GM21619 (cell line): ENCODE measurements at regions not wholly inside any gene's neighbourhood (a gene's known extent, or its start where the extent isn't known, plus 50 kb on each side); places are given as distances from the start of the nearest gene placed in this dataset.

Experiments used
- ATAC-seq: cut with Tn5 transposase; IDR thresholded peaks from one replicate; pipeline ENCODE4 v1.9.1; 2021; ENCODE audit not compliant: unreplicated experiment

DNA sequence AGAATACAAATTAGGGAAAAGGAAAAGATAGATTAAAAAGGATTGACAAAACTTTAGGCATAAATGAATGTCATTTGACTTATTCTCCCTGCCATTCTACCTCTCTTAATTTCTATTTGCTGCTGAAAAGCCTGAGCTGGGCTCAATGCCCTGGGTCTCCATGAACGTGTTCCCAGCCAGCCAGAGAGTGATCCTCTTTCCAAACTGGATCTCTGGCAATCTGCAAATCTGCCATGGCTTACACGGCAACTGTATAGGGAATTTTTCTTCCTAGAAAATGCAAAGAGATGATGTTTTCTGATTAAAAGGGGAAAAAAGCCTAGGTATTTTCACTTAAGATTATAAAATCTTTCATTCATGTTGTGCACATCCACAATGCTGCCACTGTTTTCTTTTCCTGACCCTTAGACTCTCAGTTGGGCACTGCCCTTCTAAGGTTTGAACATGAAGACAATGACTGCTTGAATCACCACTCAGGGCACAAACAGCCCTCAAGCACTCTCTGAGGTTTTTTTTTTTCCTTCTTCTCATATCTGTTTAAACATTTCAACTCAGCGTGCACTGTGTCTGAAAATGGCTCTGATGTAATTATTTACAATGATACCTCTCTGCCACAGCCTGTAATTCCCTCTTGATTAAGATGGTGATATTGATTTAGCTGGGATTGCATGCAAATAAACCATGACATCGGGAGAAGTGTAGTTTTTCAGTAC is 60.3 kb downstream of the DACT1 start:
- ATAC-seq = no peak

DNA sequence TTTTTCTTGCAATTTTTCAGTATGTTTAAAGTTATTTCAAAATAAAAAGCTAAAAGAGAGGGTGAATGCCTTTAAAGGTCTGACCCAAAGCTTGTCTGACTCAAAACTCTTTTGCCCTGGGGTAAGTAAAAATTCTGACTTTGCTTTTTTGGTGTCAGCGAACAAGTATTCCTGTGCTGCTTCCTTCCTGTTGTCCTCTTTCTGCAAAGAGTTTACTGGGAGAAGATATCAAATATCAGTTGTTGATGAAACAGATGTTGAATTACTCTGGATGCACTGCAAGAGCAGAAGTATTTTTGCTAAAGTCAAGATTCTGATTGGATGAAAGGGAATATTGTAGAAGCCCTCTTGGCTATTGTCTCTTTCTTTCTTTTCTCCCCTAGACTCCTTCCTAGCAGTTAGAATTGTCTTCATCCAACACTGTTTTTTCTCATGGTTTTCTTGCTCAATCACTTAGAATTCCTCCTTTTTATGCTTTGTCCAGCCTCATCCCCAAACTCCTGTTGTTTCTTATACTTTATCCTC is 62.0 kb downstream of the DACT1 start:
- ATAC-seq = no peak

DNA sequence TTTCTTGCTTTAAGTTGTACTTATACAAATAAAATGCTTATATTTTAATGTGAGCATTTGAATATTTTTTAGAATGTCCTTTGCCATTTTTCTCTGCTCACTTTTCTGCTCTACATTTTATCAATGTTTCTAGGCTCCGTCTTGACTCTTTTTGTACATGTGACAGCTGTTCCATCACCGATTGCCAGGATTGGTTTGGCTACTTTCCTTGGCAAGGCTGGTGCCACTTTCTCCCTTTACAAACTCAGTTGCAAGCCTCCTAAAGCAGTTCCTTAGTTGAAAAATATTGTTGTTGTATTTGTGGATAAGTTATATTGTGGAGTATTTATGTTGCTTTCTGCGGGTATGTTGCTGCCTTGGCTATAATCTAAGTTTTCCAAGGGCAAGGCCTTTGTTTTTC is 63.4 kb downstream of the DACT1 start:
- ATAC-seq = no peak

DNA sequence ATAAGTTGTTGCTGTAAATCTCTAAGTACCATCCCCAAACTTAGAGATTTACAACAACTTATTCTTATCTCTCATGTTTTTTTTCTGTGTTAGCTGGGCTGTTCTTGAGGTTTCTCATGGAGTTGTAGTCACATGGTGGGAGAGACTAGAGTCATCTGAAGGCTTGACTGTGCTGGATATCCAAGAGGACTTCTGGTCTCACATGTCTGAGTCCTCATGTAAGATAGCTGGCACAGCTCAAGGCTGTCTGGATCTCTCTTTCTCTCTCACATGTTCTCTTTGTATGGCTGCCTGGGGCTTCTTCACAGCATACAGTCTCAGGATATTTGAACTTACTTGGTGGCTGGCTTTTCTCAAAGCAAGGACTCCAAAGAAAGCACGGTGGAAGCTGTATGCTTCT is 63.8 kb downstream of the DACT1 start:
- ATAC-seq = no peak

DNA sequence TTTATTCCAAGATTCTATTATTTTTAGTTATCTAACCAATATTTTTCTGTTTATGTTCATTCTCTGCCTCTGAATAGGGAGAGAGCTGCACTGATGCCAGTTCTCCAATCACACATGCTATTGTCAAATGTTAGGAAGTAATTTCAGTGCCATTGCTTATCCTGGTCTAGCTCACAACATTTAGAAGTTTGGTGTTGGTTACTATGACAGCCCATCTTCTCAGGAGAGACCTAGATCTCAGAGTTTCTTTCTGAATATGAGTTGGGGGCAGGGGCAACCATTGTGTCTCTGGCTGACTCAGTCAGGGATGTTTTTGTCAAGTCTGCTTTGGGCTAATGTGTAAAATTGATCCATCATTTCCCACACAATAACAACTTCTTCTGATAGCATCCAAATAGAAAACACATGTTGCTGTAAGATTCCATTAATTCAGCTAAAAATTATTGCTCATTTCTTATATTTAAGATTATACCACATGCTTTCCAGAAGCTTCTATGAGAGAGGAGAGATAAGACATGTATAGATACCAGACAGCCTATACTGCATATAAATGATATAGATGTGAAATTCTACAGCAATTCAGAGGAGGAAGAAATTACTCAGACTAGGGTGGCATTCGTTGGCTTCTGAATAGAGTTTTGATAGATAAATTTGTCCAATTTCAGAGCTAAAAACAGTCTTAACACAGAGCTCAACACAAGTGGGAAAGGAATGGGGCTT is 64.8 kb downstream of the DACT1 start:
- ATAC-seq = no peak

DNA sequence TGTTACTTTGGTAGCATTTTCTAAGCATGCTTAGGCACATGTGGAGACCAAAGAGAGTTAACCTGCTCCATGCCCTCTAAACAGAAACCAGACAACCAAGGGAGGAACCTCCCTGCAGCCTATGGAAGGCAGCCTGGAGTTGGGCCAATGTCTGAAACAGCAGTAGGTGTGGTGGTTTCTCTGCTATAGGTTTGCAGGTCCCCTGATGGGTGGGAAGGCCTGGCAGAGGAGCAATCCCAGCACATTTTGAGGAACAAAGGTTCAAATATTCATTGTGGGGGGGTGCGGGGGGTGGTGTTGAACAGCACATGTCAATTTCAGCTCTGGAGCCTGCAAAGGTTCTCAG is 65.4 kb downstream of the DACT1 start:
- ATAC-seq = no peak

DNA sequence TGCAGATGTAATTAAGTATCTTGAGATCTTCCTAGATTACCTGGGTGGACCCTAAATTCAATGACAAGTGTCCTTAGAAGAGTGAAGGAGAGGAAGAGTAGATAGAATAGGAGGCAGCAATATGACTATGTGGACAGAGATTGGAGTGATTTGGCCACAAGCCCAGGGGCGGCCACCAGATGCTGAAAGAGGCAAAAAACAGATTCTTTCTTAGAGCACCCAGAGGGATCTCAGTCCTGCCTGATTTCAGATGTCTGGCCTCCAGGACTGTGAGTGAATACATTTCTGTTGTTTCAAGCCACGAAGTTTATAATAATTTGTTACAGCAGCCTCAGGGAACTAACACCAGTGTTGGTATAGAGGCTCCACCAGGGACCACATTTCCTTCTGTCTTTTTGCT is 67.3 kb downstream of the DACT1 start:
- ATAC-seq = no peak

DNA sequence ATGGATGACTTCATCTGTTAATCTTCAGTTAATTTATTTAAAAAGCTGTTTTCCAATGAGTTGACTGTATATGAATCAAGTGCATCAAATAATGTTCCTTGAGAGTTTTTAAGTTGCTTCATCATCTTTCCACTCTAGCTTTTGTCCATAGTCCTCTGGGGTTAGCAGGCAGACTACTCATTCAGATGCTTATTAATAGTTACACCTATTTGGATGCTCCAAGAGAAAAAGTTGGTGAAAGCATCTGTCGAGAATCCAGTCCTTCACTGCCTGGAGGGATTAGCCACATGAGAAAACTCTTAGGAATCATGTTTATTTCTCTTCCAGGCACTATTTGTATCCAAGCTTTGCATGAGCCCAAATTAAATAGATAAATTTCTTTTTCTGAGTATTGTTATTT is 70.2 kb downstream of the DACT1 start:
- ATAC-seq = no peak

DNA sequence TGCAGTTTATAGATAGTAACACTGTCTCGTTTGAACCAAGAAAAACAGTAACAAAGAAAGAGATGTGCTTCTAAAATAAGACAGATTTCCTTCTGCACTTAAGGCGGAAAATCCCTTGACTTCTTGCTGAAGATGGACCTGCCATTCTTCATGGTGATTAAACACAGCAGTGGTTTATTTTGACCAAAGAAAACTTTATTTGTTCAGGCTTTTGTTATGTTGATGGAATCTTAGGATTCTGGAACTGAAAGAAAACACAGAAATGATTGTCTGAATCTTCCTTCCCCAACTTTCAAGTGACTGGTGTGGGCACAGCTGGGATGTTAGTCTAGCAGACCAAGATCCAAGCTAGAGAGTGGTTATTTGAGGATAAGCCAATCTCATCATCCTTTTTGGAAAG is 72.2 kb downstream of the DACT1 start:
- ATAC-seq = no peak

DNA sequence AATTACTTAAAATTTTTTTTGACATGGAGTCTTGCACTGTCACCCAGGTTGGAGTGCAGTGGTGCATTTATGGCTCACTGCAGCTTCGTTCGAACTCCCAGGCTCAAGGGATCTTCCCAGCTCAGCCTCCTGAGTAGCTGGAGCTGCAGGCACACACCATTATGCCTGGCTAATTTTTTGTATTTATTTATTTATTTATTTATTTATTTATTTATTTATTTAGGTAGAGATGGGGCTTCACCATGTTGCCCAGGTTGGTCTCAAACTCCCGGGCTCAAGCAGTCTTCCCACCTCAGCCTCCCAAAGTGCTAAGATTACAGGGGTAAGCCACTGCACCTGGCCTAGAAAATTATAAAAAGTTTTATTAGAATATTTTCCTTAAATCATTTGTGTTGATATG is 73.6 kb downstream of the DACT1 start:
- ATAC-seq = no peak

DNA sequence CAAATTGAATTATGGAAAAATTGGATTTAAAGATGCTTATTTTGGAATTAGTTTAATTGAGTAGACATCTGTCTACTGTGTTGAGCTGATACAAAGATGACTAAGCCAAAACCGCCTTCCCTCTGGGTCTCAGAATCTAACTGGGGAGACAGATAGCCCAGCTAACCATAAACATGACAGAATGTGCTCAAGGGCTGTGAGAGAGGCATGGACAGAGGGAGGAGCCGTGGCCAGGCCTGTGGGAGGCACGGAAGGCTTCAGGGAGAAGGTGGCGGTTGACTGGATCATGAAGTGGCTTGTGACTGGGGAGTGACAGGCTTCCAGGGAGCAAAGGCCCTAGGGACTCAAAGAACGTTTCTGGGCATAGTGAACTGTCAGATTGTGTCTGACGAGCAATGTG is 74.6 kb downstream of the DACT1 start:
- no peak for ATAC-seq

DNA sequence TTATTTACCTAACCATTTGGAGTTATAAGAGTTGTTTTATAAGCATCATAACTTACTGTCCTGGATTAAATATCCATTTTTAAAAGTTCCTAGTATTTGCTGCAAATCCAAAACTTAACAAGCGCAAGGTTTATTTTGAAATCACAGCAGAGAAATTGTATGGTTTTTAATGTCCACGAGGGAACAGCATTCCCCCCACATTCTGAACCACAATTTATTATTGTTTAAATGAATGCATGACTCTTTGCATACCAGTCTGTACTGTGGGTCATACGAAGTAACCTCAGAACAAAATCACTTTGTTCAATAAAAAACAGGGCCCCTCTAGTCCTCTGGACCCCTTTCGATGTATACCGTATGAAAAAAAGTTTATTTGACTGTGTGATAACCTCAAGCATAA is 75.9 kb downstream of the DACT1 start:
- no peak for ATAC-seq

DNA sequence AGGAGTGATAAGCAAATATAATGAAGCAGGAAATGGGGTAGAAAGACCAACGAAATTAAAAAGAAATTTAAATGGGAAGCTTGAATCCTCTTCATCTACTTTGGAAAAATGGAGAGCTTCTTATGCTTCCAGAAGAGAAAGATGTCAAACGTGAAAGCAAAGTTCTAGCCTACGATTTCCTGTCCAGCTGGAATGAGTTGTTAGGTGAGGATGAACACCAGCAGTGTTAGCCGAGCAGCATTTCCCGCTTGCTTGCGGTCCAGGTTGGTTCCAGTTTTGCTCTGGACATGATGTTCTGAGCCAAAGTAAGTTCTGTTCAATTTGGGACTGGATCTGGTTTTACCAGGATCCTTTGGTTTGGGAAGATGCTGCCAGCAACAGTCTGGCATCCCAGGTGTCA is 78.9 kb downstream of the DACT1 start:
- no peak for ATAC-seq

DNA sequence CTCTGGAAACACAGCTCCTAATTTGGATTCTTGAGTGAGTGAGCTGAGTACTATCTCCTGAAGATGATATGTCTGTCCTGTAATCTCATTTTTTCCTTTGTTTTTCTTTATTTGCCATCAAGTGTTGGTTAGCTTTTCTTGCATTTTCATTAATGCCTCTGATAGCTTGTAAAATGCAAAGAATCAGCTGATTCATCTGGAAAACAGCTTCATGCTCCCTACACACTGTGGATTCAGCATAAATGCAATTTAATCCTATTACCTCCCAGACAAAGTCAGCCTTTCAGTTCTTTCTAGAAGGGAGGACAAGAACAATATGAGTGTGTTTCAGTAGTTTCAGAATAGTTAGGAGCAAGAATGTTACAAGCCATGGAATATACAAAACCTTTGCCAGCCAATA is 79.4 kb downstream of the DACT1 start:
- ATAC-seq = no peak

DNA sequence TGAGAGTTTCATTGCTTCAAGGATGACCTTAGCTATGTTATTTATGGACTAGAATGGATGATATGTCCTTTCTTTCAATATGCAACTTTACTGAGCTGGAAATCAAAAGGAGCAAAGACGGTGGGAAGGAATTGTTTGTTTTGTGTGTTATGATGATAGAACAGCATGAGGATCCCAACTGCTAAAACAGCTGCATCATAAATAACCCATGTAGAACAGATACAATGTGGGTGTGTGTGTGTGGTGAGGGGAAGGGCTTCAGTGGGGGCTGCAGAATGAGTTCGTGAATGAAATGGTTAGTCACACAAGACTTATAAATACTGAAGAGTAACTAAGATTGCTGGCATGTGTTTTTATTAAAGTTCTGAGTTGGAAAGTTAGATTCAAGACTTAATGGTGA is 80.1 kb downstream of the DACT1 start:
- no peak for ATAC-seq

DNA sequence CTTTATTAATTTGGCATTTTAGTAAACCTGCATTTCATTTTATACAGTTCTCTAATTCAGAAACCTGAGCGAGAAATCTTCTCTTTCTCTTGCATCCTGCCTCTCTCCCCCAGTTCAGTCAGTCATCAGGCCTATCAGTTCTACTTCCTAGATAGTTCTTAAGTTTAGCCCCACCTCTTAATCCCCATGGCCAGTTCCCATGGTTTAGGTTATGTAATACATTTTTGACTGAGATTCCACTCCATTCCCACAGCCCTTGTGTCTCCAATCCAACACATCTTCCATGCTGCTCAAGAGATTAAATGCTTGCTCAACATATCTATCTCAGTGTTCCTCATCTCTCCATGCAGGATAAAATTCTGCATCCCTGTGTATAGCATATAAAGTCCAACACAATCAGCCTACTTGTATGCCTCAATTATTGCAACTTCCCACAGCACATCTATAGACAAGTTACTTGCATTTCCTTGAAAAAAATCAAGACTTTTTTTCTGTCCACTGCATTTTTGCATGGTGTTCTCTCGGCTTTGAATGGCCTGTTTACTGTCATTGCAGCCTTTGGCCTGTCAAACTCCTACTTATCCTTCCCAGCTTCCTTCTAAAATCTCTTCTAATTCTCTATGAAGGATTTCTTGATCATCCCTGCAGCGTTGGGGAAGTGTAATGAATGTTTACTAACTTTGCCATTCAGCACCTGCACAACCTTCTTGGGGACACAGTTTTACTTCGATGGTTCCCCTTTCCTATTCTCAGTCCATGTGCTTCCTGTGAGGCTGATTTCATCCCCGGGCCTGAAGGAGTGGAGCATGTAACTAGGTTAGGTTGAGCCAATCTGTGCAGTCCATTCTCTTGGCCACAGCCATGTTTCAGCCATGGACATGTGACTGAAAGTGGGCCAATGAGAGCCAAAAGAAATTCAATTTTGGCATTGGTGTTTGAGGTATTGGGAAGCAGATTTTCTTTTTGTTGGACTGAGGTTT is 80.8 kb downstream of the DACT1 start:
- no peak for ATAC-seq

DNA sequence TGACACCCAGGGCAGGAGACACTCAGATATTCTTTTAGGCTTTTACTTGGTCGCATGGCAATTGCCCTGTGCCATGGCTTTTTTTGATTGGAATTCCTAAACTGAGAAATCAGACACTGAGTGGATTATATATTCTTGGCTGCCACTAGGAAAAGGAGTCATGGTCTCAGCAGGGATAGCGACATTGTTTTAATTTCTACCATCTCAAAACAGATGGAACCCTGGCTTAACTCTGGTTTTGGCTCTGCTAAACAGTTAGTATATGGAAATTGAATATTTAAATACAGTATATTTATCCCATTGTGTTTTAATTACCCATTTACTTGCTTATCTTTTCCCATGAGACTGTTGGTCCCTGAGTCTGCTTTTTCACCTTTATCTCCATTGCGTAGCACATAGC is 84.0 kb downstream of the DACT1 start:
- no peak for ATAC-seq

DNA sequence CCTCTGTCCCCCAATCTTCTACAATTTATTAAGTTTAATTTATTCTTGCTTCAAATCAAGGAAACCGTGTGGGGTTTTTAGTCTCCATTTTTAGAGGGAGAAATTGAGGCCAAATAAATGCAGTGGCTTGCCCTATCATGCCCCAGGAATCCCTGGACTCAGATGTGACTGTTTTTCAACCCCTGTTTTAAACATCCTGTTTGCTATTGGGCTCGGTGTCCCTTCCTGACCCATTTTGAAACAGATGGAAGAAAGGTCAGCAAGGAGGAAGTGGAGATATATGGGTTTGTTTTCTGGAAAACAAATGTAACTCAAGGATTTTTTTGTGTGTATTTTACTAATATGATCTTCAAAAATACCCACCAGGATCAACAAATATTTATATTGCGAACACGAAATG is 84.7 kb downstream of the DACT1 start:
- ATAC-seq = no peak

DNA sequence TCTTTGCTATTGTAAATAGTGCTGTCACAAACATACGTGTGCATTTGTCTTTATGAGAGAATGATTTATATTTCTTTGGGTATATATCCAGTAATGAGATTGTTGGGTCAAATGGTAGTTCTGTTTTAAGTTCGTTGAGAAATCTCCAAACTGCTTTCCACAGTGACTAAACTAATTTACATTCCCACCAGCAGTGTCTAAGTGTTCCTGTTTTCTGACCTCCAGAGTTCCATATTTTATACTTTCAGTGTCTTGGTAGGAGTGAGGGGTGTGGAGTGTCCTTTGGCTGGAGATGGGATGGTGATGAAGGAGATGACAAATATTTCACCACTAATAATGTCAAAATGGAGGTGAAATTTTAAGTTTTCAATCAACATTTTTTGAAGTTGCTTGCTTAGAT is 86.4 kb downstream of the DACT1 start:
- no peak for ATAC-seq

DNA sequence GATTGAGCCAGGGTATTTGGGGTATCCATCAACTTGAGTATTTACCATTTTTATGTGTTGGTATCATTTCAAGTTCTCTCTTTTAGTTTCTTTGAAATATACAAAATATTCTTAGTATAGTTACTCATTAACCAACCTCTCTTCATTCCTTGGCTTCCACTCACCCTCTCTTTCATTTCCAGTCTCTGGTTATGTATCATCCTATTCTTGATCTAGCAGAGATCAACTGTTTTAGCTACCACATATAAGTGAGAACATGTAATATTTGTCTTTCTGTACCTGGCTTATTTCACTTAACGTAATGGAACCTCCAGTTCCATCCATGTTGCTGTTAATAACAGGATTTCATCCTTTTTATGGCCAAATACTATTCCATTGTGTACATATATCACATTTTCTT is 86.9 kb downstream of the DACT1 start:
- no peak for ATAC-seq

DNA sequence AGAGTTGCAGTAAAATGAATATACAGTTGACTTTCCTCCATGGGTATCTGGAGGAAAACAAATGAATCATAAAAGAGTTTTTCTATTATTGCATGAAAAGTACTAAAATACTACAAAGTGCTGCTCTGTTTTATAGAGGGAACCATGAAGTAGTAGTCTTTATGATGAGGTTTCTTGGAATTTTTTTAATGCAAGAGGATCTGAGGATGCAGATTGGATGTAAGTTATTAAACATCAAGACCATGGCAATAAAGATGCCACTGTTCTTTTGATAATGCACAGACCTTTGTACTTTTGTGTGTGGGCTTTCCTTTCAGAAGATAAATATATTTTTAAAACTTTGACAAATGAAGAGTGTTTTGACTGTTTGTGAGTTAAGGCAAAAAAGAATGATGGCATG is 87.5 kb downstream of the DACT1 start:
- ATAC-seq = no peak

DNA sequence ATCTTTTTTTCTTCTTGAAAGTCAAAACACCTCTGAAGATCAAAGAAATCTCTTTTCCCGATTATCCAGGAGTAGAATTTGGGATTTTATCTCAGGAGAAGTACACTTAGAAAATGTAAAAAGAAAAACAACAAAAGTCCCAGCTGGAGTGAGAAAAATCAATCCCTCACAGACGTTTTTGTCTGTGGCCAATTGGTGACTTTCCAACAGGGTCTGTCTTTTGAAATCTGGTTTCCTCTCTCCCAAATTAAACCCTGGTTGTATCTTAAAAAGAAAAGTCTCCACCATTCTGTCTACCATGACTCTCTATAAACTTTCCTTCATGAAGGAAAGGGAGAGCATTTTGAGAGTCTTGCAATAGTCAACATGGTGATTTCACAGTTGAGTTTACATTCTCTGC is 88.1 kb downstream of the DACT1 start:
- ATAC-seq = no peak
